H1 (cell line): ENCODE measurements at regions not wholly inside any gene's neighbourhood (a gene's known extent, or its start where the extent isn't known, plus 50 kb on each side); places are given as distances from the start of the nearest gene placed in this dataset.
A peak's percentile ranks its signal among the peaks of the same experiment; 100 is the strongest.

ENCODE experiments used
- CTCF ChIA-PET: fragments of 300-600 bp; sonication (Branson Sonifier 250); formaldehyde crosslinking; loops from one replicate; lab custom pipeline; 2021; ENCODE audit not compliant: partially characterized antibody; lab: Charles Lee
- POLR2A ChIA-PET: fragments of 300-600 bp; sonication (Branson Sonifier 250); formaldehyde crosslinking; loops from one replicate; lab custom pipeline; 2021; ENCODE audit warnings: inconsistent platforms; ENCODE audit not compliant: partially characterized antibody; lab: Charles Lee
- DNase-seq, 2 experiments: peaks; one replicate each; pipeline versions ENCODE4 v3.0.0 to v3.0.0-alpha.2; 2010 to 2022; ENCODE audit warnings: low spot score in 2 of 2, low read depth in 1 of 2, mixed read lengths in 1 of 2
- FAIRE-seq: peaks from 2 replicates; lab custom pipeline; 2011; peaks lifted over from hg19 to GRCh38; lab: Jason Lieb, UNC
- H2AFZ ChIP-seq: 2 replicates; pipeline ENCODE4 v1.8.1; 2012; ENCODE audit warnings: low read length, inconsistent platforms
- H2AK5ac ChIP-seq: 2 replicates; pipeline ENCODE4 v1.6.1; 2013; ENCODE audit warnings: low read depth, low read length
- H2BK120ac ChIP-seq: replicated peaks from 2 replicates; pipeline ENCODE3; 2013; ENCODE audit warnings: low read depth, low read length, inconsistent platforms
- H2BK12ac ChIP-seq: 2 replicates; pipeline ENCODE4 v1.6.1; 2013; ENCODE audit warnings: low read depth, low read length
- H2BK15ac ChIP-seq: 2 replicates; pipeline ENCODE4 v1.6.1; 2013; ENCODE audit warnings: low read length
- H2BK20ac ChIP-seq: 2 replicates; pipeline ENCODE4 v1.6.1; 2013; ENCODE audit warnings: low read length
- H2BK5ac ChIP-seq: 2 replicates; pipeline ENCODE4 v1.6.1; 2013; ENCODE audit warnings: low read depth, low read length
- H3K14ac ChIP-seq: 2 replicates; pipeline ENCODE4 v1.6.1; 2013; ENCODE audit warnings: inconsistent platforms; ENCODE audit not compliant: insufficient read length
- H3K18ac ChIP-seq: 2 replicates; pipeline ENCODE4 v1.6.1; 2013; ENCODE audit warnings: low read length; ENCODE audit errors: extremely low read depth
- H3K23ac ChIP-seq: 2 replicates; pipeline ENCODE4 v1.6.1; 2013; ENCODE audit warnings: inconsistent platforms; ENCODE audit not compliant: insufficient read length
- H3K23me2 ChIP-seq: 2 replicates; pipeline ENCODE4 v1.6.1; 2013; ENCODE audit warnings: low read depth, low read length
- H3K27ac ChIP-seq: 2 replicates; pipeline ENCODE4 v1.6.1; 2011; ENCODE audit warnings: low read depth, low read length, inconsistent platforms
- H3K27me3 ChIP-seq, 4 experiments: replicated peaks in 1 of 4; 1 replicate in 1 of 4; 2 replicates in 3 of 4; pipeline versions ENCODE4 v1.6.1 to v1.8.1; 2011 to 2013; ENCODE audit warnings: low read length in 3 of 4, mild to moderate bottlenecking in 3 of 4, inconsistent platforms in 2 of 4, mixed read lengths in 2 of 4, moderate library complexity in 1 of 4; ENCODE audit not compliant: control insufficient read depth in 3 of 4, insufficient read depth in 3 of 4; ENCODE audit errors: extremely low read depth in 1 of 4
- H3K36me3 ChIP-seq, 4 experiments: 2 replicates each; pipeline versions ENCODE4 v1.6.1 to v1.8.1; 2011 to 2013; ENCODE audit warnings: mild to moderate bottlenecking in 4 of 4, low read length in 3 of 4, moderate library complexity in 2 of 4, control low read depth in 1 of 4, inconsistent platforms in 1 of 4; ENCODE audit not compliant: insufficient read depth in 4 of 4, control insufficient read depth in 2 of 4
- H3K4ac ChIP-seq: replicated peaks from 2 replicates; pipeline ENCODE3; 2013; ENCODE audit warnings: low read length, low read depth, mixed read lengths, inconsistent platforms; ENCODE audit not compliant: insufficient read length
- H3K4me1 ChIP-seq, 4 experiments: replicated peaks in 1 of 4; 1 replicate in 1 of 4; 2 replicates in 3 of 4; pipeline versions ENCODE4 v1.6.1 to v1.8.1; 2011 to 2013; ENCODE audit warnings: low read length in 3 of 4, inconsistent platforms in 2 of 4, mixed read lengths in 1 of 4; ENCODE audit not compliant: insufficient read depth in 4 of 4, control insufficient read depth in 3 of 4
- H3K4me2 ChIP-seq, 2 experiments: 2 replicates each; pipeline versions ENCODE4 v1.6.1 to v1.8.1; 2011 to 2013; ENCODE audit warnings: low read depth in 2 of 2, low read length in 2 of 2, control low read depth in 1 of 2, inconsistent platforms in 1 of 2, mild to moderate bottlenecking in 1 of 2; ENCODE audit not compliant: insufficient read depth in 1 of 2
- H3K4me3 ChIP-seq, 4 experiments: fragments of 200-600, 300-600 bp in 1 of 4; sonication (generic), shearing (Covaris generic), sonication (Bioruptor Twin) in 1 of 4; 2 replicates each; pipeline versions ENCODE4 v1.5.1 to v1.8.1; 2011 to 2016; ENCODE audit warnings: low read length in 4 of 4, low read depth in 3 of 4, control low read depth in 2 of 4, inconsistent platforms in 2 of 4, mild to moderate bottlenecking in 2 of 4, mixed read lengths in 1 of 4, moderate library complexity in 1 of 4; ENCODE audit not compliant: insufficient read depth in 2 of 4; ENCODE audit errors: extremely low read depth in 1 of 4
- H3K56ac ChIP-seq: replicated peaks from 2 replicates; pipeline ENCODE3; 2013; ENCODE audit warnings: low read depth, mild to moderate bottlenecking, mixed read lengths, low read length, inconsistent platforms; ENCODE audit not compliant: insufficient read length
- H3K79me1 ChIP-seq: 2 replicates; pipeline ENCODE4 v1.6.1; 2013; ENCODE audit warnings: low read depth, low read length, control low read depth
- H3K79me2 ChIP-seq, 2 experiments: 2 replicates each; pipeline versions ENCODE4 v1.6.1 to v1.8.1; 2012 to 2013; ENCODE audit warnings: low read length in 2 of 2, mild to moderate bottlenecking in 2 of 2, inconsistent platforms in 1 of 2; ENCODE audit not compliant: insufficient read depth in 2 of 2, control insufficient read depth in 1 of 2
- H3K9ac ChIP-seq, 4 experiments: replicated peaks in 1 of 4; 1 replicate in 1 of 4; 2 replicates in 3 of 4; pipeline versions ENCODE4 v1.6.1 to v1.8.1; 2011 to 2013; ENCODE audit warnings: low read depth in 3 of 4, low read length in 3 of 4, control low read depth in 2 of 4, mild to moderate bottlenecking in 2 of 4, moderate library complexity in 2 of 4, inconsistent platforms in 1 of 4; ENCODE audit errors: extremely low read depth in 1 of 4
- H3K9me3 ChIP-seq, 2 experiments: 2 replicates each; pipeline versions ENCODE4 v1.6.1 to v1.8.1; 2012 to 2013; ENCODE audit warnings: mild to moderate bottlenecking in 2 of 2, moderate library complexity in 2 of 2, control low read depth in 1 of 2, inconsistent platforms in 1 of 2, low read depth in 1 of 2, low read length in 1 of 2, mixed read lengths in 1 of 2; ENCODE audit not compliant: insufficient read depth in 2 of 2
- H4K20me1 ChIP-seq, 2 experiments: replicated peaks in 1 of 2; 2 replicates each; pipeline versions ENCODE3 to v1.8.1; 2011 to 2013; ENCODE audit warnings: inconsistent platforms in 2 of 2, low read length in 2 of 2, mild to moderate bottlenecking in 1 of 2; ENCODE audit not compliant: insufficient read depth in 2 of 2, control insufficient read depth in 1 of 2
- H4K5ac ChIP-seq: 2 replicates; pipeline ENCODE4 v1.6.1; 2013; ENCODE audit warnings: low read length, low read depth, mixed read lengths, inconsistent platforms; ENCODE audit not compliant: insufficient read length
- H4K8ac ChIP-seq: 2 replicates; pipeline ENCODE4 v1.8.0; 2013; ENCODE audit warnings: mild to moderate bottlenecking, moderate library complexity, low read length, inconsistent platforms; ENCODE audit not compliant: insufficient read depth; ENCODE audit errors: extremely low read depth
- H4K91ac ChIP-seq: replicated peaks from 2 replicates; pipeline ENCODE3; 2013; ENCODE audit warnings: low read length, mixed read lengths, inconsistent platforms; ENCODE audit not compliant: insufficient read length
- ASH2L ChIP-seq: fragments of 200-600, 300-600 bp; sonication (generic); IDR thresholded peaks from one replicate; pipeline ENCODE4 v1.7.1; 2017; ENCODE audit warnings: low read length
- CBX5 ChIP-seq: fragments of 300-800, 300-1000 bp; sonication (generic); IDR thresholded peaks from 2 replicates; pipeline ENCODE4 v1.7.1; 2016; ENCODE audit warnings: antibody characterized with exemption, low read length, low read depth
- CREB1 ChIP-seq: IDR thresholded peaks from 2 replicates; pipeline ENCODE4 v1.6.1; 2012; ENCODE audit warnings: inconsistent platforms
- CTCF ChIP-seq, 3 experiments: IDR thresholded peaks; 1 replicate in 2 of 3; 2 replicates in 1 of 3; pipeline versions ENCODE4 v1.5.1 to v1.6.1; 2011; ENCODE audit warnings: low read length in 3 of 3, mild to moderate bottlenecking in 3 of 3, inconsistent platforms in 2 of 3, low read depth in 1 of 3, moderate library complexity in 1 of 3; ENCODE audit not compliant: insufficient read depth in 1 of 3; ENCODE audit errors: control extremely low read depth in 1 of 3
- JUND ChIP-seq: IDR thresholded peaks from 2 replicates; pipeline ENCODE4 v1.6.1; 2011; ENCODE audit warnings: mild to moderate bottlenecking, improper control_type of control experiment, low read length
- MAFK ChIP-seq: IDR thresholded peaks from 2 replicates; pipeline ENCODE4 v1.6.1; 2012; ENCODE audit warnings: low read depth, mild to moderate bottlenecking, improper control_type of control experiment, low read length
- NRF1 ChIP-seq: IDR thresholded peaks from 2 replicates; pipeline ENCODE4 v1.6.1; 2011; ENCODE audit warnings: mild to moderate bottlenecking, low read depth, low read length, improper control_type of control experiment
- POLR2AphosphoS5 ChIP-seq: IDR thresholded peaks from 2 replicates; pipeline ENCODE4 v1.6.1; 2011; ENCODE audit warnings: low read depth, low read length
- YY1 ChIP-seq: IDR thresholded peaks from 2 replicates; pipeline ENCODE4 v1.6.1; 2011; ENCODE audit warnings: low read depth, mild to moderate bottlenecking, low read length
- WGBS, 2 experiments: shearing (Covaris generic) in 1 of 2; methylation state at CpG; one replicate each; pipeline versions ENCODE4 v1.1.6 to v1.1.7; 2013 to 2015; ENCODE audit warnings: low lambda C conversion rate in 2 of 2, mixed read lengths in 2 of 2, inconsistent platforms in 1 of 2, low coverage in 1 of 2, missing lambda C conversion rate in 1 of 2; ENCODE audit not compliant: insufficient replicate concordance in 2 of 2, insufficient coverage in 1 of 2, insufficient read length in 1 of 2; ENCODE audit errors: extremely low coverage in 1 of 2, missing lambda C conversion rate in 1 of 2; 5-methylcytosine and 5-hydroxymethylcytosine counted together
- TF ChIP-seq, protein P1 (sequence below): IDR thresholded peaks from 2 replicates; pipeline ENCODE4 v1.6.1; 2012; ENCODE audit warnings: inconsistent platforms

GRCh38 chr7:17440831-17441230 is 142.4 kb downstream of the AHR start:
- no peak overlapping the region for H3K4ac ChIP-seq
- peaks cover 0 to 2% (median 0%) of the 10 kb centered on the region in 4 experiments; a peak in 1 of 7 replicates for H3K4me1 ChIP-seq
- no peak overlapping the region for H2AFZ ChIP-seq
- no peak overlapping the region for H3K4me3 ChIP-seq
- 91% methylated on average over 5 of the region's 5 CpGs; no CpG with 5 or more reads in 1 of the 2 experiments for WGBS, 2 experiments
- no peak overlapping the region for H2BK15ac ChIP-seq
- no peak overlapping the region for H4K5ac ChIP-seq
- peak overlapping the region; percentile 52; the same call in 1 of the 2 replicates for H2BK5ac ChIP-seq
- no peak overlapping the region for H4K8ac ChIP-seq
- H3K36me3 ChIP-seq: no peaks in the 10 kb centered on the region
- H2BK120ac ChIP-seq: no peak overlapping the region
- H3K23ac ChIP-seq: no peak overlapping the region
- H2BK20ac ChIP-seq: no peak overlapping the region
- no peak overlapping the region for H3K14ac ChIP-seq
- no peak overlapping the region for H2BK12ac ChIP-seq
- no peak overlapping the region for H3K56ac ChIP-seq
- H3K9ac ChIP-seq: no peak overlapping the region
- FAIRE-seq: no peak
- H4K20me1 ChIP-seq: no peaks in the 10 kb centered on the region
- H3K79me2 ChIP-seq: no peaks in the 10 kb centered on the region
- H2AK5ac ChIP-seq: no peak overlapping the region
- peak overlapping the region; percentile 32; the same call in 1 of the 2 replicates for H3K18ac ChIP-seq
- no peak overlapping the region for H3K4me2 ChIP-seq
- ChIA-PET POLR2A (no interaction called here), CTCF (interaction anchor here (0.7 kb wide), 1 partner anchor 17 kb away, joined by 3 read pairs; no protein-coding TSS in a partner anchor)
- H3K9me3 ChIP-seq: peaks cover 0 to 12% of the 10 kb centered on the region in 2 experiments; a peak in 1 of 4 replicates
- DNase-seq: no peak
- no peaks in the 10 kb centered on the region for H3K27me3 ChIP-seq
- TF ChIP-seq, protein P1, sequence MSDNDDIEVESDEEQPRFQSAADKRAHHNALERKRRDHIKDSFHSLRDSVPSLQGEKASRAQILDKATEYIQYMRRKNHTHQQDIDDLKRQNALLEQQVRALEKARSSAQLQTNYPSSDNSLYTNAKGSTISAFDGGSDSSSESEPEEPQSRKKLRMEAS: no peak
- TF ChIP-seq POLR2AphosphoS5 (no peak), CBX5 (no peak), NRF1 (no peak), YY1 (no peak), MAFK (no peak), CREB1 (no peak), JUND (no peak), ASH2L (no peak), CTCF (IDR thresholded peaks at IDR 0.05; ENCODE audit: control extremely low read depth in 1 of 3, insufficient read depth in 1 of 3, low read depth in 1 of 3, low read length in 3 of 3) (no peak)
- no peaks in the 10 kb centered on the region for H3K79me1 ChIP-seq
- H4K91ac ChIP-seq: no peak overlapping the region
- H3K23me2 ChIP-seq: no peaks in the 10 kb centered on the region
- H3K27ac ChIP-seq: no peak overlapping the region
